C4-2B (cell line): ENCODE measurements at regions not wholly inside any gene's neighbourhood (a gene's known extent, or its start where the extent isn't known, plus 50 kb on each side); places are given as distances from the start of the nearest gene placed in this dataset.

Source experiments
- H3K27ac ChIP-seq: fragments of 450-650 bp; 2 replicates; pipeline ENCODE4 v1.5.1; 2017
- ZFX ChIP-seq: fragments of 450-650 bp; IDR thresholded peaks from 2 replicates; pipeline ENCODE4 v1.6.1; 2017
- TF ChIP-seq, protein P1 (sequence below): fragments of 450-650 bp; conservative IDR thresholded peaks from 2 replicates; pipeline ENCODE4 v1.5.1; 2017; ENCODE audit warnings: mild to moderate bottlenecking

DNA sequence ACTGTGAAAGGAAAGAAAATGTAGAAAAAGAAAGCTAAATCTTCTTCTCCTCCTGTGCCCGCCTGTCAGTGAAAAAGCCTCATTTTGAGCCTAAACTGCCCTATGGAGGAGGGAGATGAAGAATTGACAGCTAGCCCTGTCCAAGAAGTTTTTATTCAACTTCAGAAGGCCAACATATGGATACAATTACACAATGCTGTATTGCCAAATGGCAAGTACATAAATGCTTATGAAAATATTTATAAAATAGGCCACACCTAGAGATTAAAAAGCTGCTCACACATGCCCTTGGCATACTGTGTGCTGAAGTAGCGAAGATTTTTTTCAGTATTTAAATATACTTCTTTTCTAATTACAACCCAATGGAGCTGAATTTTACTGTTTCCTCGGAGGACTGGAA, 65.1 kb upstream of the NEBL start:
- no peak for TF ChIP-seq ZFX
- TF ChIP-seq, protein P1, sequence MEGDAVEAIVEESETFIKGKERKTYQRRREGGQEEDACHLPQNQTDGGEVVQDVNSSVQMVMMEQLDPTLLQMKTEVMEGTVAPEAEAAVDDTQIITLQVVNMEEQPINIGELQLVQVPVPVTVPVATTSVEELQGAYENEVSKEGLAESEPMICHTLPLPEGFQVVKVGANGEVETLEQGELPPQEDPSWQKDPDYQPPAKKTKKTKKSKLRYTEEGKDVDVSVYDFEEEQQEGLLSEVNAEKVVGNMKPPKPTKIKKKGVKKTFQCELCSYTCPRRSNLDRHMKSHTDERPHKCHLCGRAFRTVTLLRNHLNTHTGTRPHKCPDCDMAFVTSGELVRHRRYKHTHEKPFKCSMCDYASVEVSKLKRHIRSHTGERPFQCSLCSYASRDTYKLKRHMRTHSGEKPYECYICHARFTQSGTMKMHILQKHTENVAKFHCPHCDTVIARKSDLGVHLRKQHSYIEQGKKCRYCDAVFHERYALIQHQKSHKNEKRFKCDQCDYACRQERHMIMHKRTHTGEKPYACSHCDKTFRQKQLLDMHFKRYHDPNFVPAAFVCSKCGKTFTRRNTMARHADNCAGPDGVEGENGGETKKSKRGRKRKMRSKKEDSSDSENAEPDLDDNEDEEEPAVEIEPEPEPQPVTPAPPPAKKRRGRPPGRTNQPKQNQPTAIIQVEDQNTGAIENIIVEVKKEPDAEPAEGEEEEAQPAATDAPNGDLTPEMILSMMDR = no peak
- H3K27ac ChIP-seq = no peak overlapping the region

DNA sequence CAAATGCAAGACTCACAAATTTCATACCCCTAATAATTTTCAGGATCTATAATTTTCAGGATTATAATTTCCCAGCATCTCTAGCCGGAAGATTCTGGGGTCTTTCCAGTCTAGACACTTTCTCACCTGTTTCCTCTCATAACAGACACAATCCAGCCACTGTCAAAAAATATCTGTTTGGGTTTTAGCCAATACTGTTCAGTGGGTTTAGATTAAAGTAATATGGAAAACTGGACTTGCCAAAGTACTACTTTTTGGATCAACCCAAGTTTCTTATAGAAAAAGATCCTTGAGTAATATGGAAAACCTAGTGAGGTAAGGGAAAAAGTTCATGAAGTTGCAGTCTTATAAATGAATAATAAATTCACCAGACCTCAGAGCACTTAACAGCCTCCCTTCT, 62.1 kb upstream of the NEBL start:
- TF ChIP-seq, protein P1 = no peak
- no peak for TF ChIP-seq ZFX
- H3K27ac ChIP-seq = no peak overlapping the region

DNA sequence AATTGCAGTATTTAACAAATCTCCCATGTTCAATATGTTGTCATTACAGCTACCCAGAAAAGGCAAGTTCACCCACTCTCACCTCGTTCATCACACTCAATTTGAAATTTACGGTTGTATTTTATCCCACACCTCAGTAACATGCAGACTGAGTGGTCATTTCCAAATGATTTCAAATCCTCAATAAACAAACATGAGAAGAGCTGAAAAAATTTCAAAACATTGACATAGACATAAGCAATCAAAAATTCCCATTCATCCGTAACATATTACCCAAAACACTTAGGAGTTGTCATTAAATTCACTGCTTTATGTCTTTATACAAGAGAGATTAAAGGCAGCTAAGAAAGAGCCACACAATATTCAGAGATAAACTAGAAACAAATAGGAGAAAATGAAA, 61.7 kb upstream of the NEBL start:
- TF ChIP-seq, protein P1 = no peak
- TF ChIP-seq ZFX = no peak

DNA sequence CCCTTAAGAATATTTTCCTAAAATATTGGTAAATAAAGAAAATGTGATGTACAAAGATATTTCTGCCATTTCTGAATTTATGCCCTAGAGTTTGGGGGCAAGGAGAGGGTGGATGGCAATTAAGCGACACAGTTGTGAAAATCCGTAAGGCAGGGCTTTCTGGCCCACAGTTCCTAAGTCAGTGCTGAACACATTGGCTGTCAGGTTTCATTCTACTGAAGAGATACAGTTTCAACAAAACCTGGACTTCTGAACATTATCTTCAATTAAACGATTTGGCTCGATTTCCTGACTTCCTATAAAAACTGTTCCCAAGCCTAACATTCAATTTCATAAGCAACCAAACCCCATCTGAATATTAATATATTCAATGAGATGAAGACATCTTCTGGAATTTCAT, 61.1 kb upstream of the NEBL start:
- no peak overlapping the region for H3K27ac ChIP-seq
- TF ChIP-seq ZFX = no peak
- TF ChIP-seq, protein P1 = no peak

More for the DNA sequence above, 61.7 kb upstream of the NEBL start:
- no peak overlapping the region for H3K27ac ChIP-seq

DNA sequence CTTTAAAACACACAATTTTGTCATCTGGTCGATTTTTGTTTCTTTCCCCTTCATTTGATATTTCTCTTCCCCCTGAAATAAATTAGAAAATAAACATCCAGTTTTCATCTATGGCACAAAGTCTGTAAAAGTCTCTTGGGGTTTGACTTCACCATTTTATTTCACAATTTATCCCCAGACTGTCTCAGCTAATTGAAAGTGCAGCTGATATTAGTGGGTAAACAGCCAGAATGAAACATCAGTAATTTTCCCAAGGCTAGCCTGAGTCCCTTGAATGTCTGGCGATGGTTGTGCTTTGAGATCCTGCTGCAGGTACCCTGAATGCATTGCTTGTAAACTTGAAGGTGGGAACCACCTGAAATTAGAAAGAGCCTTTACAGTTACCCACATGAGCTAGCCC, 60.6 kb upstream of the NEBL start:
- H3K27ac ChIP-seq = no peak overlapping the region
- TF ChIP-seq, protein P1 = no peak
- no peak for TF ChIP-seq ZFX

DNA sequence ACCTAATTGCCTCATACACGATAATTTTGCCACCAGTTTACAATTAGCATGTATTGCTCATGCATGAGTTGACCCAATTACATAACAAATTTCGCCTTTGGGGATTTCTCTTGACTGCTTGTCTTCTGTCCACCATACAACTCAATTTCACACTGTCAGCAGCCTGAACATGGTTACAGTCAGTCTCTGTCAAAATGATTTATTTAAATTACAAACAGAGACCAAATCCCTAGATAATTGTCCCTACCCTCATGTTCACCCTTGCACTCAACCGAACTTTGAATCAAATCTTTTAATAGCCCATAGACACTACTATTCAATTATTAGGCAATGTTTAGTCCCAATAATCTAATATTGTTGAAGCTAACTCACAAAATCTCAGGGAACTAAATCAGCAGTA, 59.7 kb upstream of the NEBL start:
- TF ChIP-seq, protein P1 = no peak
- TF ChIP-seq ZFX = no peak
- no peak overlapping the region for H3K27ac ChIP-seq

DNA sequence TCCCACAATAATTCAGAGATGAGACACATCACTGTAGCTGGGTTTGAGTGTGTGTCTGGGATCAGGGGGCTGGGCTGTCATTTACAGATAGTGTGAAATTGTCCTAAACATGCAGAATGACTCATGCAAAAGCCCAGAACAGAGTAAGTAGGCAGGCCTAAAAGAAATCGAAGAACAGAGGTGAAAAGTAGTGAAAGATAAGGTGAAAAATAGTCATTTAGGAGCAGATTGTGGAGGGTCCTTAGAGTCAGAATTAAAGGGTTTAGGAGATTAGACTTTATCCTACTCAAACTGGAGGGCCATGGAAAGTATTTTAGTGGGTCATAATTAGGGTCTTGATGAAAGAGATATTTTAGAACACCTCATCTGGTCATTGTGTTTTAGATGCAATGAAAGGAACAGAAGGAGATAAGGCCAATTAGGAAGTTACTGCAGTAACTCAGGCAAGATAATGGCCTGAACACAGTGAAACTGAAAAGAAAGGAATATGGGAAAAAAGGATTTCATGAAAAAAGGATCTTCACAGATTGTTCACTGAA, 58.3 kb upstream of the NEBL start:
- no peak for TF ChIP-seq ZFX
- TF ChIP-seq, protein P1 = no peak
- H3K27ac ChIP-seq = no peak overlapping the region
